ENCODE measurements at regions not wholly inside any gene's neighbourhood (a gene's known extent, or its start where the extent isn't known, plus 50 kb on each side); places are given as distances from the start of the nearest gene placed in this dataset.

DNA sequence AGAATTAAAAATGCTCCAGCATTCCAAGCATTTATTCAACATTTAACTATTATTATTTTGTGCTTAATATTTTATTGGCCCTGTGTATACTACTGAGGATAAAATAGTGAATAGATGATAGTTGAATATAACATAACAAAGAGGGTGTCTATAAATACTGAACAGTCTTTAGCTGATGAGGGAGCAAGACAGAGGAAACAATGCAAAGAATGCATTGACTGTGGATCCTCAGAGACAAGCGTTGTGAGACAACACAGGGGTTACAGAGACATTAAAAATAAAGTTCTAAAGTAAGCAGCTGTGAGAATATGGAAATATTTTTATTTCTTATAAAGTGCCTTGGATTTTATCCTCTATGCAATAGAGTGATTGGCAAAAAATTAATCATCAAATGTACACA lies 1133.1 kb downstream of the PLA2G4A start:
- no peak for DNase-seq (ENCODE audit: low read depth)
- TF ChIP-seq, protein P1, sequence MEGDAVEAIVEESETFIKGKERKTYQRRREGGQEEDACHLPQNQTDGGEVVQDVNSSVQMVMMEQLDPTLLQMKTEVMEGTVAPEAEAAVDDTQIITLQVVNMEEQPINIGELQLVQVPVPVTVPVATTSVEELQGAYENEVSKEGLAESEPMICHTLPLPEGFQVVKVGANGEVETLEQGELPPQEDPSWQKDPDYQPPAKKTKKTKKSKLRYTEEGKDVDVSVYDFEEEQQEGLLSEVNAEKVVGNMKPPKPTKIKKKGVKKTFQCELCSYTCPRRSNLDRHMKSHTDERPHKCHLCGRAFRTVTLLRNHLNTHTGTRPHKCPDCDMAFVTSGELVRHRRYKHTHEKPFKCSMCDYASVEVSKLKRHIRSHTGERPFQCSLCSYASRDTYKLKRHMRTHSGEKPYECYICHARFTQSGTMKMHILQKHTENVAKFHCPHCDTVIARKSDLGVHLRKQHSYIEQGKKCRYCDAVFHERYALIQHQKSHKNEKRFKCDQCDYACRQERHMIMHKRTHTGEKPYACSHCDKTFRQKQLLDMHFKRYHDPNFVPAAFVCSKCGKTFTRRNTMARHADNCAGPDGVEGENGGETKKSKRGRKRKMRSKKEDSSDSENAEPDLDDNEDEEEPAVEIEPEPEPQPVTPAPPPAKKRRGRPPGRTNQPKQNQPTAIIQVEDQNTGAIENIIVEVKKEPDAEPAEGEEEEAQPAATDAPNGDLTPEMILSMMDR (conservative IDR thresholded peaks at IDR 0.05; ENCODE audit: low read depth, low read length), result no peak
- H3K4me3 ChIP-seq (ENCODE audit: low read length), result no peak overlapping the region

DNA sequence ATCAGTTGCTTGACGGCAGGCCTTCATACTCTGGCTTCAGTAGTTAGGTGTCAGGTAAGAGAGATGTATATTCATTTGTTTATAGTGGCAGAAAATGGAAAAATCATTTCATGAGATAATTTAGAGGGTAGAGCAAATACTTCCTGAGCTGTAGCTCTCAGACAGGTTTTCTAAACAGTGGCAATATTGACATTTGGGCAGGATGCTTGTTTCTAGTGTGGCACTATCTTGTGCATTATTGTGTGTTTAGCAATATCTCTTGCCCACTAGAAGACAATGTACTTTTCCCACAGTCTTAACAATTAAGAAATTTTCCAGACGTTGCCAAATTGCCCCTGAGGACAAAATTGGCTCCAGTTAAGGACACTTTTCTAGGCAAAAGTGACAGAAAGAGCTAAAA lies 1143.1 kb downstream of the PLA2G4A start:
- no peak overlapping the region for H3K4me3 ChIP-seq (ENCODE audit: low read length)
- DNase-seq (ENCODE audit: low read depth), result no peak
- TF ChIP-seq, protein P1 (conservative IDR thresholded peaks at IDR 0.05; ENCODE audit: low read depth, low read length), result no peak

DNA sequence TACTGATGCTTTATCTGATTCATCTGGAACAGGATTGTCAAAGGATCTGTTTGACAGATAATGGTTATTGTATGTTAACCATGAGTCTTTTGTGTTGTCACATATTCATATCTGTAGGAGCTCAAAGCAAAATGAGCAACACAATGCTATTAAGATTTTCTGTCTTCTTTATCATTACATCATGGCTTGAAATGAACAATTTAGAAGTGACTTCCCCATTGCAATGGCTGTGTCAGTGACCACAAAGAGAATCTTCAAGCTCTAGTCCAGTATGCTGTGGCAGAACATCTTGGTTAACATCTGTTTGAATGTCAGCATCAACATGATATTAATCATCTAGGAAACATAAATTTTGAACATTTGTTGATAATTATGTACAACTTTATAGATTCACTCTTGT lies 1148.5 kb downstream of the PLA2G4A start:
- H3K4me3 ChIP-seq (ENCODE audit: low read length), result no peak overlapping the region
- DNase-seq (ENCODE audit: low read depth), result no peak
- TF ChIP-seq, protein P1 (conservative IDR thresholded peaks at IDR 0.05; ENCODE audit: low read depth, low read length), result no peak

DNA sequence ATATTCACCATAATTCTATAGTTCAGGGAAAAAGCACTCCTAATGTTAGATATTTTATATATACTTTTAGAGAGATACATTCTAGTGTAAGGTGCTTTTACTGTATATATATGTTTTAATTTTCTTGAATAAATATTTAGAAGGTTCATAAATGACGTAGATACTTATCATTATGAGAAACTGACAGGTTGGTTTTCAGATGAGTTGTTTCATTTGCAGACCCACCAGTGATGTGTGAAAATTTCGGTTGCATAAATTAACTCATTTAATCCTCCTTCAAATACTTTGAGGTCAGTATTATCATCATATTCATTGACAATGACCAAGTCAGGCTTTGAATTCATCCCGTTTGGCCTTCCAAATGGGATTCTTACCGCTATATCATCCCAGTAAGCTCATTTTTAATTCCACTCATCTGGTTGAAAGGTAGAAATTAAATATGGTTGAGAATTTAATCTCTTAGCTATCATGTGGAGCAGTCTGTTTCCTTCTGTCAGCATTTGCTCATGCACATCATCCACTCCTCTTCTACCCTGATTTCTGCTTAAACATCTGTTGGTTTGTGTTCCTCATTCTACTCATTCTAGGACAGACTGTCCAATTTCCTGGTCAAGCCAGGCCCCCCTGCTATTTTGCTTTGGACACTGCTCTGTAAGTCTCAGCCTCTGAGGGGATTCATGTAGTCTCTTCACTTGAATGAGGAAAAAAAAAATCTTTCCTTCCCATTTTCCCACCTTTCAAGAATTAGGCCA lies 1156.6 kb downstream of the PLA2G4A start:
- TF ChIP-seq, protein P1 (conservative IDR thresholded peaks at IDR 0.05; ENCODE audit: low read depth, low read length), result no peak
- no peak for DNase-seq (ENCODE audit: low read depth)
- H3K4me3 ChIP-seq (ENCODE audit: low read length), result no peak overlapping the region

DNA sequence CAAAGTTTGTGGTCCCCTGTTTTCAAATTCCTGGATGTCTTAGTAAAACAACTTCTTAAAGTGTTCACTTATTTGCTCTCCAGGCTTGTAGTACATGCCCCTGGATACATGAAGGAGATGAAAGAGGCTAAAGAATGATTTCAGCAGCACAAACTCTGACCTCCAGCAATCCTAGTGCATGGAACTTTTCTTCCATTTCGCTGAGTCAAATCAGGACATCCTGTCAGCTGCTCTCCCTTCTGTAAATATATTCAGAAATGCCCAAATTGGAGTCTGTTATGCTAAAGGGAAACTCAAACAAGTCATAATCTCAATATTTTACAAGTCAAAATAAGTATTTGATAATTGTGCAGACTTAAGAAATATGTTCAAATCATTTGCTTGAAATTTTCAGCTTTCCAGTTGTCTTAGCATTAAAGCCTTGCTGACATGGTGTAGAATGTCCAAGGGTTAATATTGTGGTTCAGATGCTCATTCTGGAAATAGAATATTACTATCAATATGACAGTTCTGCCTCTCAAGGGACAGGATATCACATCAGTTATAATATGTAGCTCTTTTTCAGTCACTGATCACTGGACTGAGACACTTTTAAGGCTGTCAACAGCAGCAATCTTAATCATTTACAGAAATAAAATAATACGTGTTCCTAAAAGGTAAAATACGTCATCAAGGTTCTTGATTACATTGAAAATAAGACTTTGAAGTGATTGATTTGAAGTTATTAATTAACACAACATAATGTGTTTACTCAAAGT lies 1157.3 kb downstream of the PLA2G4A start:
- no peak overlapping the region for H3K4me3 ChIP-seq (ENCODE audit: low read length)
- TF ChIP-seq, protein P1 (conservative IDR thresholded peaks at IDR 0.05; ENCODE audit: low read depth, low read length), result no peak
- no peak for DNase-seq (ENCODE audit: low read depth)

DNA sequence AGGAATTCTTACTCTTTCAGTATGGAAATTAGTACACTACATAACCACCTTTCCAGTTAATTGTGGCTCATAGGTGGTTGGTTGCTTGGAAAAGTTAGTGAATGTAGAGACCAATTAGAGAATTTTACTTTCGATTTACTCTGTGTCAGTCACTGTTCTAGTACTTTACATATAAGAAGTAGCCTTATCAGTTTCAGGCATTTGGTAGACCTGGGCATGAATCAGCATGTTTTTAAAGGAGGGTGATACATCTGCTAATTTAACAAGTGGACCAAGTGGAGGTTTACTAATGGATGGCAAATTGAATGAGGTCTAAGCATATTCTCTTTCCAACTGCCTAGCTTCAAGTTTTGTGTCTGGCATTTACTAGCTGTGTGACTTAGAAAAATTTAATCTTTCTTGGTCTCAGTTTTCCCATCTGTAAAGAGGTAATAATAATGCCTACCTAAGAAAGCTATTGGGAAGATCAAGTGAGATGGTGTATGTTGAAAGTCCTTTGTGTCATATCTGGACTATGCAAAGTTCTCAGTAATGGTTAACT lies 1158.6 kb downstream of the PLA2G4A start:
- no peak for DNase-seq (ENCODE audit: low read depth)

More for the DNA sequence above, 1158.6 kb downstream of the PLA2G4A start:
- H3K4me3 ChIP-seq (ENCODE audit: low read length), result no peak overlapping the region
- TF ChIP-seq, protein P1 (conservative IDR thresholded peaks at IDR 0.05; ENCODE audit: low read depth, low read length), result no peak

Data from retinal pigment epithelial cell (primary cell).